Parathyroid adenoma (tissue), 2 donors: ENCODE measurements at regions not wholly inside any gene's neighbourhood (a gene's known extent, or its start where the extent isn't known, plus 50 kb on each side); places are given as distances from the start of the nearest gene placed in this dataset.

Experiments
- H2AFZ ChIP-seq: fragments of 300-600 bp; sonication (generic); one replicate; pipeline ENCODE4 v1.7.0; 2017; ENCODE audit warnings: antibody characterized with exemption, mild to moderate bottlenecking
- H3K27ac ChIP-seq: fragments of 300-600 bp; sonication (generic); one replicate; pipeline ENCODE4 v1.7.0; 2017
- H3K27me3 ChIP-seq: fragments of 300-600 bp; sonication (generic); one replicate; pipeline ENCODE4 v1.7.0; 2017; ENCODE audit warnings: low read length; ENCODE audit not compliant: control insufficient read depth, insufficient read depth
- H3K36me3 ChIP-seq: fragments of 300-600 bp; sonication (generic); one replicate; pipeline ENCODE4 v1.7.0; 2017; ENCODE audit warnings: low read length; ENCODE audit not compliant: control insufficient read depth, insufficient read depth
- H3K4me1 ChIP-seq: fragments of 300-600 bp; sonication (generic); one replicate; pipeline ENCODE4 v1.7.0; 2017; ENCODE audit warnings: control low read depth
- H3K4me2 ChIP-seq: fragments of 300-600 bp; sonication (generic); one replicate; pipeline ENCODE4 v1.7.0; 2017; ENCODE audit warnings: low read length
- H3K4me3 ChIP-seq: fragments of 300-600 bp; sonication (generic); one replicate; pipeline ENCODE4 v1.7.0; 2017; ENCODE audit warnings: low read depth, low read length
- H3K79me2 ChIP-seq: fragments of 300-600 bp; sonication (generic); one replicate; pipeline ENCODE4 v1.7.0; 2017; ENCODE audit warnings: control low read depth
- H3K9ac ChIP-seq: fragments of 300-600 bp; sonication (generic); one replicate; pipeline ENCODE4 v1.7.0; 2017; ENCODE audit warnings: mild to moderate bottlenecking
- H3K9me3 ChIP-seq: fragments of 300-600 bp; sonication (generic); one replicate; pipeline ENCODE4 v1.7.0; 2017; ENCODE audit warnings: low read length; ENCODE audit not compliant: control insufficient read depth
- CTCF ChIP-seq: fragments of 300-600 bp; sonication (generic); IDR thresholded peaks from one replicate; pipeline ENCODE4 v1.7.0; 2017; ENCODE audit warnings: antibody characterized with exemption, mild to moderate bottlenecking
- donor health status: primary hyperparathyroidism.

GRCh38 chr11:130614591-130614990 is 166.1 kb downstream of the ADAMTS15 start:
- TF ChIP-seq CTCF, result no peak
- H3K79me2 ChIP-seq, result no peaks in the 10 kb centered on the region
- H3K9ac ChIP-seq, result no peak overlapping the region
- H3K4me1 ChIP-seq, result no peaks in the 10 kb centered on the region
- H3K4me3 ChIP-seq, result no peak overlapping the region
- H3K27ac ChIP-seq, result no peak overlapping the region
- H3K36me3 ChIP-seq, result no peaks in the 10 kb centered on the region
- H3K27me3 ChIP-seq, result no peaks in the 10 kb centered on the region
- H3K4me2 ChIP-seq, result no peak overlapping the region
- H2AFZ ChIP-seq, result no peak overlapping the region
- no peaks in the 10 kb centered on the region for H3K9me3 ChIP-seq

GRCh38 chr11:130615561-130615960 is 167.1 kb downstream of the ADAMTS15 start:
- H3K4me3 ChIP-seq, result no peak overlapping the region
- no peaks in the 10 kb centered on the region for H3K9me3 ChIP-seq
- H3K27me3 ChIP-seq, result no peaks in the 10 kb centered on the region
- TF ChIP-seq CTCF, result no peak
- no peak overlapping the region for H3K27ac ChIP-seq
- no peak overlapping the region for H2AFZ ChIP-seq
- H3K9ac ChIP-seq, result no peak overlapping the region
- H3K79me2 ChIP-seq, result no peaks in the 10 kb centered on the region
- H3K4me2 ChIP-seq, result no peak overlapping the region
- H3K36me3 ChIP-seq, result no peaks in the 10 kb centered on the region
- no peaks in the 10 kb centered on the region for H3K4me1 ChIP-seq

- Histone ChIP-seq H3K4me3 (no peak overlapping the region), H3K4me2 (no peak overlapping the region), H2AFZ (no peak overlapping the region), H3K27ac (no peak overlapping the region), H3K27me3 (no peaks in the 10 kb centered on the region), H3K9me3 (no peaks in the 10 kb centered on the region), H3K79me2 (no peaks in the 10 kb centered on the region), H3K9ac (no peak overlapping the region), H3K4me1 (no peaks in the 10 kb centered on the region), H3K36me3 (no peaks in the 10 kb centered on the region)
- TF ChIP-seq CTCF, result no peak
These were observed 168.1 kb downstream of the ADAMTS15 start for GRCh38 chr11:130616573-130616972.

GRCh38 chr11:130617001-130617400 is 168.6 kb downstream of the ADAMTS15 start:
- H3K4me3 ChIP-seq, result no peak overlapping the region
- no peaks in the 10 kb centered on the region for H3K36me3 ChIP-seq
- H3K27me3 ChIP-seq, result no peaks in the 10 kb centered on the region
- H3K9me3 ChIP-seq, result no peaks in the 10 kb centered on the region
- H3K4me1 ChIP-seq, result no peaks in the 10 kb centered on the region
- no peak overlapping the region for H2AFZ ChIP-seq
- TF ChIP-seq CTCF, result no peak
- no peak overlapping the region for H3K9ac ChIP-seq
- H3K4me2 ChIP-seq, result no peak overlapping the region
- H3K27ac ChIP-seq, result no peak overlapping the region
- no peaks in the 10 kb centered on the region for H3K79me2 ChIP-seq

- Histone ChIP-seq H3K4me2 (no peak overlapping the region), H3K4me3 (no peak overlapping the region), H3K79me2 (no peaks in the 10 kb centered on the region), H2AFZ (no peak overlapping the region), H3K36me3 (no peaks in the 10 kb centered on the region), H3K9ac (no peak overlapping the region), H3K27me3 (no peaks in the 10 kb centered on the region), H3K4me1 (no peaks in the 10 kb centered on the region), H3K9me3 (no peaks in the 10 kb centered on the region), H3K27ac (no peak overlapping the region)
- no peak for TF ChIP-seq CTCF
These were observed 172.1 kb downstream of the ADAMTS15 start for GRCh38 chr11:130620548-130620947.
